Small intestine (tissue), 7 donors: ENCODE measurements at regions not wholly inside any gene's neighbourhood (a gene's known extent, or its start where the extent isn't known, plus 50 kb on each side); places are given as distances from the start of the nearest gene placed in this dataset.

Source experiments
- DNase-seq, 2 donors: peaks; one replicate each; pipeline versions ENCODE4 v3.0.0 to v3.0.0-alpha.2; 2013
- FAIRE-seq: peaks from 2 replicates; lab custom pipeline; 2012; peaks lifted over from hg19 to GRCh38; lab: Jason Lieb, UNC
- H3K27ac ChIP-seq, 3 donors: one replicate each; pipeline ENCODE4 v1.5.1; 2013; ENCODE audit warnings: low read length in 2 of 3, mild to moderate bottlenecking in 2 of 3, control low read depth in 1 of 3, inconsistent platforms in 1 of 3, low read depth in 1 of 3, moderate library complexity in 1 of 3
- H3K27me3 ChIP-seq, 3 donors: one replicate each; pipeline ENCODE4 v1.6.1; 2013; ENCODE audit warnings: low read length in 3 of 3, inconsistent platforms in 1 of 3; ENCODE audit not compliant: control insufficient read depth in 3 of 3, insufficient read depth in 3 of 3
- H3K36me3 ChIP-seq, 3 donors: one replicate each; pipeline ENCODE4 v1.6.1; 2013; ENCODE audit warnings: low read length in 3 of 3, inconsistent platforms in 1 of 3, low read depth in 1 of 3, mild to moderate bottlenecking in 1 of 3, moderate library complexity in 1 of 3; ENCODE audit not compliant: control insufficient read depth in 3 of 3, insufficient read depth in 2 of 3
- H3K4me1 ChIP-seq, 3 donors: one replicate each; pipeline ENCODE4 v1.6.1; 2013; ENCODE audit warnings: low read length in 2 of 3, inconsistent platforms in 1 of 3, low read depth in 1 of 3, mild to moderate bottlenecking in 1 of 3, moderate library complexity in 1 of 3; ENCODE audit not compliant: control insufficient read depth in 3 of 3, insufficient read depth in 2 of 3
- H3K4me3 ChIP-seq, 3 donors: one replicate each; pipeline ENCODE4 v1.5.1; 2013; ENCODE audit warnings: low read length in 3 of 3, control low read depth in 1 of 3, inconsistent platforms in 1 of 3, low read depth in 1 of 3, mild to moderate bottlenecking in 1 of 3, moderate library complexity in 1 of 3
- H3K9me3 ChIP-seq, 2 donors: one replicate each; pipeline ENCODE4 v1.6.1; 2013; ENCODE audit warnings: low read depth in 1 of 2, low read length in 1 of 2; ENCODE audit not compliant: control insufficient read depth in 2 of 2, insufficient read depth in 1 of 2
- WGBS, 3 donors: extraction: QIAGEN DNeasy Blood & Tissue Kit; methylation state at CpG; one replicate each; pipeline ENCODE4 v1.1.7; 2013; 5-methylcytosine and 5-hydroxymethylcytosine counted together
- donor health status: healthy with polysubstance abuse.
- donor health status: control.
- donor health status: control.
- donor health status: Bipolar disorder and iron deficiency.
- donor health status: healthy.

GRCh38 chr5:15320871-15321270 lies 179.1 kb upstream of the FBXL7 start:
- Histone ChIP-seq H3K27ac (no peak overlapping the region), H3K9me3 (no peaks in the 10 kb centered on the region), H3K36me3 (no peaks in the 10 kb centered on the region), H3K4me3 (no peak overlapping the region), H3K27me3 (no peaks in the 10 kb centered on the region), H3K4me1 (no peaks in the 10 kb centered on the region)
- FAIRE-seq (no peak), DNase-seq (no peak)
- WGBS, 3 donors = 69 to 87% (median 86%) methylated on average over 1 of the region's 1 CpG

- no peak for DNase-seq
- 46 to 64% (median 54%) methylated on average over 2 of the region's 2 CpGs for WGBS, 3 donors
- H3K4me1 ChIP-seq = peaks cover 0 to 4% (median 0%) of the 10 kb centered on the region in 3 donors
These were observed 194.8 kb upstream of the FBXL7 start for GRCh38 chr5:15304914-15305834.

GRCh38 chr5:15304066-15304731 lies 195.8 kb upstream of the FBXL7 start:
- no peaks in the 10 kb centered on the region for H3K36me3 ChIP-seq
- no peaks in the 10 kb centered on the region for H3K9me3 ChIP-seq
- peaks cover 0 to 4% (median 0%) of the 10 kb centered on the region in 3 donors for H3K4me1 ChIP-seq
- no peak overlapping the region for H3K4me3 ChIP-seq
- H3K27me3 ChIP-seq = peaks cover 0 to 3% (median 0%) of the 10 kb centered on the region in 3 donors
- WGBS, 3 donors = 12 to 61% (median 25%) methylated on average over 2 of the region's 2 CpGs
- DNase-seq = no peak
- no peak overlapping the region for H3K27ac ChIP-seq
- FAIRE-seq = no peak

More at GRCh38 chr5:15304914-15305834, 194.8 kb upstream of the FBXL7 start:
- H3K27me3 ChIP-seq = peaks cover 0 to 4% (median 0%) of the 10 kb centered on the region in 3 donors
- H3K4me3 ChIP-seq = no peak overlapping the region
- no peak overlapping the region for H3K27ac ChIP-seq
- no peaks in the 10 kb centered on the region for H3K36me3 ChIP-seq
- H3K9me3 ChIP-seq = no peaks in the 10 kb centered on the region
- FAIRE-seq = no peak

- Histone ChIP-seq H3K9me3 (no peaks in the 10 kb centered on the region), H3K27ac (no peak overlapping the region), H3K4me1 (peaks cover 0 to 4% (median 0%) of the 10 kb centered on the region in 3 donors), H3K27me3 (peaks cover 0 to 3% (median 0%) of the 10 kb centered on the region in 3 donors), H3K36me3 (no peaks in the 10 kb centered on the region), H3K4me3 (no peak overlapping the region)
- WGBS, 3 donors = 90 to 94% (median 90%) methylated on average over 5 of the region's 5 CpGs
- FAIRE-seq (no peak), DNase-seq (no peak)
These were observed 199.8 kb upstream of the FBXL7 start for GRCh38 chr5:15300141-15300540.

- Histone ChIP-seq H3K9me3 (no peaks in the 10 kb centered on the region), H3K36me3 (no peaks in the 10 kb centered on the region), H3K4me1 (no peaks in the 10 kb centered on the region), H3K27ac (no peak overlapping the region), H3K4me3 (no peak overlapping the region), H3K27me3 (no peaks in the 10 kb centered on the region)
- FAIRE-seq (no peak), DNase-seq (no peak)
- 88 to 90% (median 88%) methylated on average over 6 of the region's 6 CpGs for WGBS, 3 donors
These were observed 209.0 kb upstream of the FBXL7 start for GRCh38 chr5:15290953-15291352.

GRCh38 chr5:15286650-15287049 lies 213.3 kb upstream of the FBXL7 start:
- Histone ChIP-seq H3K36me3 (no peaks in the 10 kb centered on the region), H3K4me1 (no peaks in the 10 kb centered on the region)

GRCh38 chr5:15285901-15286583 lies 213.9 kb upstream of the FBXL7 start:
- no peak for FAIRE-seq
- Histone ChIP-seq H3K27ac (no peak overlapping the region), H3K36me3 (no peaks in the 10 kb centered on the region), H3K4me1 (no peaks in the 10 kb centered on the region), H3K9me3 (no peaks in the 10 kb centered on the region), H3K27me3 (no peaks in the 10 kb centered on the region), H3K4me3 (no peak overlapping the region)
- WGBS, 3 donors = 48 to 76% (median 68%) methylated on average over 5 of the region's 5 CpGs
- peak in 1 of 2 donors; percentile 12 for DNase-seq

More at GRCh38 chr5:15286650-15287049, 213.3 kb upstream of the FBXL7 start:
- no peaks in the 10 kb centered on the region for H3K9me3 ChIP-seq
- no peaks in the 10 kb centered on the region for H3K27me3 ChIP-seq
- DNase-seq = no peak
- no peak overlapping the region for H3K4me3 ChIP-seq
- 0 to 26% (median 9%) methylated on average over 1 of the region's 1 CpG for WGBS, 3 donors
- no peak for FAIRE-seq
- no peak overlapping the region for H3K27ac ChIP-seq

- Histone ChIP-seq H3K27me3 (no peaks in the 10 kb centered on the region), H3K4me3 (no peak overlapping the region), H3K36me3 (no peaks in the 10 kb centered on the region), H3K4me1 (no peaks in the 10 kb centered on the region), H3K9me3 (no peaks in the 10 kb centered on the region), H3K27ac (no peak overlapping the region)
- DNase-seq (no peak), FAIRE-seq (no peak)
These were observed 215.3 kb upstream of the FBXL7 start for GRCh38 chr5:15284706-15285105.
